H1 (cell line): ENCODE measurements at regions not wholly inside any gene's neighbourhood (a gene's known extent, or its start where the extent isn't known, plus 50 kb on each side); places are given as distances from the start of the nearest gene placed in this dataset.

Experiments used
- CTCF ChIA-PET: fragments of 300-600 bp; sonication (Branson Sonifier 250); formaldehyde crosslinking; loops from one replicate; lab custom pipeline; 2021; ENCODE audit not compliant: partially characterized antibody; lab: Charles Lee
- POLR2A ChIA-PET: fragments of 300-600 bp; sonication (Branson Sonifier 250); formaldehyde crosslinking; loops from one replicate; lab custom pipeline; 2021; ENCODE audit warnings: inconsistent platforms; ENCODE audit not compliant: partially characterized antibody; lab: Charles Lee
- DNase-seq, 2 experiments: peaks; one replicate each; pipeline versions ENCODE4 v3.0.0 to v3.0.0-alpha.2; 2010 to 2022; ENCODE audit warnings: low spot score in 2 of 2, low read depth in 1 of 2, mixed read lengths in 1 of 2
- FAIRE-seq: peaks from 2 replicates; lab custom pipeline; 2011; peaks lifted over from hg19 to GRCh38; lab: Jason Lieb, UNC
- H2AFZ ChIP-seq: 2 replicates; pipeline ENCODE4 v1.8.1; 2012; ENCODE audit warnings: low read length, inconsistent platforms
- H2AK5ac ChIP-seq: 2 replicates; pipeline ENCODE4 v1.6.1; 2013; ENCODE audit warnings: low read depth, low read length
- H2BK120ac ChIP-seq: replicated peaks from 2 replicates; pipeline ENCODE3; 2013; ENCODE audit warnings: low read depth, low read length, inconsistent platforms
- H2BK12ac ChIP-seq: 2 replicates; pipeline ENCODE4 v1.6.1; 2013; ENCODE audit warnings: low read depth, low read length
- H2BK15ac ChIP-seq: 2 replicates; pipeline ENCODE4 v1.6.1; 2013; ENCODE audit warnings: low read length
- H2BK20ac ChIP-seq: 2 replicates; pipeline ENCODE4 v1.6.1; 2013; ENCODE audit warnings: low read length
- H2BK5ac ChIP-seq: 2 replicates; pipeline ENCODE4 v1.6.1; 2013; ENCODE audit warnings: low read depth, low read length
- H3K14ac ChIP-seq: 2 replicates; pipeline ENCODE4 v1.6.1; 2013; ENCODE audit warnings: inconsistent platforms; ENCODE audit not compliant: insufficient read length
- H3K18ac ChIP-seq: 2 replicates; pipeline ENCODE4 v1.6.1; 2013; ENCODE audit warnings: low read length; ENCODE audit errors: extremely low read depth
- H3K23ac ChIP-seq: 2 replicates; pipeline ENCODE4 v1.6.1; 2013; ENCODE audit warnings: inconsistent platforms; ENCODE audit not compliant: insufficient read length
- H3K23me2 ChIP-seq: 2 replicates; pipeline ENCODE4 v1.6.1; 2013; ENCODE audit warnings: low read depth, low read length
- H3K27ac ChIP-seq: 2 replicates; pipeline ENCODE4 v1.6.1; 2011; ENCODE audit warnings: low read depth, low read length, inconsistent platforms
- H3K27me3 ChIP-seq, 4 experiments: replicated peaks in 1 of 4; 1 replicate in 1 of 4; 2 replicates in 3 of 4; pipeline versions ENCODE4 v1.6.1 to v1.8.1; 2011 to 2013; ENCODE audit warnings: low read length in 3 of 4, mild to moderate bottlenecking in 3 of 4, inconsistent platforms in 2 of 4, mixed read lengths in 2 of 4, moderate library complexity in 1 of 4; ENCODE audit not compliant: control insufficient read depth in 3 of 4, insufficient read depth in 3 of 4; ENCODE audit errors: extremely low read depth in 1 of 4
- H3K36me3 ChIP-seq, 4 experiments: 2 replicates each; pipeline versions ENCODE4 v1.6.1 to v1.8.1; 2011 to 2013; ENCODE audit warnings: mild to moderate bottlenecking in 4 of 4, low read length in 3 of 4, moderate library complexity in 2 of 4, control low read depth in 1 of 4, inconsistent platforms in 1 of 4; ENCODE audit not compliant: insufficient read depth in 4 of 4, control insufficient read depth in 2 of 4
- H3K4ac ChIP-seq: replicated peaks from 2 replicates; pipeline ENCODE3; 2013; ENCODE audit warnings: low read length, low read depth, mixed read lengths, inconsistent platforms; ENCODE audit not compliant: insufficient read length
- H3K4me1 ChIP-seq, 4 experiments: replicated peaks in 1 of 4; 1 replicate in 1 of 4; 2 replicates in 3 of 4; pipeline versions ENCODE4 v1.6.1 to v1.8.1; 2011 to 2013; ENCODE audit warnings: low read length in 3 of 4, inconsistent platforms in 2 of 4, mixed read lengths in 1 of 4; ENCODE audit not compliant: insufficient read depth in 4 of 4, control insufficient read depth in 3 of 4
- H3K4me2 ChIP-seq, 2 experiments: 2 replicates each; pipeline versions ENCODE4 v1.6.1 to v1.8.1; 2011 to 2013; ENCODE audit warnings: low read depth in 2 of 2, low read length in 2 of 2, control low read depth in 1 of 2, inconsistent platforms in 1 of 2, mild to moderate bottlenecking in 1 of 2; ENCODE audit not compliant: insufficient read depth in 1 of 2
- H3K4me3 ChIP-seq, 4 experiments: fragments of 200-600, 300-600 bp in 1 of 4; sonication (generic), shearing (Covaris generic), sonication (Bioruptor Twin) in 1 of 4; 2 replicates each; pipeline versions ENCODE4 v1.5.1 to v1.8.1; 2011 to 2016; ENCODE audit warnings: low read length in 4 of 4, low read depth in 3 of 4, control low read depth in 2 of 4, inconsistent platforms in 2 of 4, mild to moderate bottlenecking in 2 of 4, mixed read lengths in 1 of 4, moderate library complexity in 1 of 4; ENCODE audit not compliant: insufficient read depth in 2 of 4; ENCODE audit errors: extremely low read depth in 1 of 4
- H3K56ac ChIP-seq: replicated peaks from 2 replicates; pipeline ENCODE3; 2013; ENCODE audit warnings: low read depth, mild to moderate bottlenecking, mixed read lengths, low read length, inconsistent platforms; ENCODE audit not compliant: insufficient read length
- H3K79me1 ChIP-seq: 2 replicates; pipeline ENCODE4 v1.6.1; 2013; ENCODE audit warnings: low read depth, low read length, control low read depth
- H3K79me2 ChIP-seq, 2 experiments: 2 replicates each; pipeline versions ENCODE4 v1.6.1 to v1.8.1; 2012 to 2013; ENCODE audit warnings: low read length in 2 of 2, mild to moderate bottlenecking in 2 of 2, inconsistent platforms in 1 of 2; ENCODE audit not compliant: insufficient read depth in 2 of 2, control insufficient read depth in 1 of 2
- H3K9ac ChIP-seq, 4 experiments: replicated peaks in 1 of 4; 1 replicate in 1 of 4; 2 replicates in 3 of 4; pipeline versions ENCODE4 v1.6.1 to v1.8.1; 2011 to 2013; ENCODE audit warnings: low read depth in 3 of 4, low read length in 3 of 4, control low read depth in 2 of 4, mild to moderate bottlenecking in 2 of 4, moderate library complexity in 2 of 4, inconsistent platforms in 1 of 4; ENCODE audit errors: extremely low read depth in 1 of 4
- H3K9me3 ChIP-seq, 2 experiments: 2 replicates each; pipeline versions ENCODE4 v1.6.1 to v1.8.1; 2012 to 2013; ENCODE audit warnings: mild to moderate bottlenecking in 2 of 2, moderate library complexity in 2 of 2, control low read depth in 1 of 2, inconsistent platforms in 1 of 2, low read depth in 1 of 2, low read length in 1 of 2, mixed read lengths in 1 of 2; ENCODE audit not compliant: insufficient read depth in 2 of 2
- H4K20me1 ChIP-seq, 2 experiments: replicated peaks in 1 of 2; 2 replicates each; pipeline versions ENCODE3 to v1.8.1; 2011 to 2013; ENCODE audit warnings: inconsistent platforms in 2 of 2, low read length in 2 of 2, mild to moderate bottlenecking in 1 of 2; ENCODE audit not compliant: insufficient read depth in 2 of 2, control insufficient read depth in 1 of 2
- H4K5ac ChIP-seq: 2 replicates; pipeline ENCODE4 v1.6.1; 2013; ENCODE audit warnings: low read length, low read depth, mixed read lengths, inconsistent platforms; ENCODE audit not compliant: insufficient read length
- H4K8ac ChIP-seq: 2 replicates; pipeline ENCODE4 v1.8.0; 2013; ENCODE audit warnings: mild to moderate bottlenecking, moderate library complexity, low read length, inconsistent platforms; ENCODE audit not compliant: insufficient read depth; ENCODE audit errors: extremely low read depth
- H4K91ac ChIP-seq: replicated peaks from 2 replicates; pipeline ENCODE3; 2013; ENCODE audit warnings: low read length, mixed read lengths, inconsistent platforms; ENCODE audit not compliant: insufficient read length
- BACH1 ChIP-seq: IDR thresholded peaks from 2 replicates; pipeline ENCODE4 v1.6.1; 2012; ENCODE audit warnings: low read length, improper control_type of control experiment
- CBX5 ChIP-seq: fragments of 300-800, 300-1000 bp; sonication (generic); IDR thresholded peaks from 2 replicates; pipeline ENCODE4 v1.7.1; 2016; ENCODE audit warnings: antibody characterized with exemption, low read length, low read depth
- KDM1A ChIP-seq: fragments of 200-600, 300-600 bp; sonication (generic); IDR thresholded peaks from 2 replicates; pipeline ENCODE4 v1.7.1; 2016; ENCODE audit warnings: mild to moderate bottlenecking, low read length, borderline replicate concordance
- KDM5A ChIP-seq: fragments of 200-600 bp; IDR thresholded peaks from 2 replicates; pipeline ENCODE4 v1.7.1; 2012; ENCODE audit warnings: mild to moderate bottlenecking, low read length, inconsistent platforms, mixed read lengths
- RFX5 ChIP-seq: IDR thresholded peaks from 2 replicates; pipeline ENCODE4 v1.6.1; 2011; ENCODE audit warnings: low read depth, low read length, improper control_type of control experiment, borderline replicate concordance
- RNF2 ChIP-seq: fragments of 200-900, 300-1000 bp; sonication (generic); IDR thresholded peaks from 2 replicates; pipeline ENCODE4 v1.7.1; 2016; ENCODE audit warnings: borderline replicate concordance, low read depth, mild to moderate bottlenecking, antibody characterized with exemption, low read length; ENCODE audit not compliant: poor library complexity, severe bottlenecking; ENCODE audit errors: missing control alignments
- SP1 ChIP-seq: IDR thresholded peaks from 2 replicates; pipeline ENCODE4 v1.6.1; 2011; ENCODE audit warnings: low read depth, low read length
- TAF1 ChIP-seq: IDR thresholded peaks from 2 replicates; pipeline ENCODE4 v1.6.1; 2011; ENCODE audit warnings: mild to moderate bottlenecking, low read depth, low read length
- TAF7 ChIP-seq: optimal IDR thresholded peaks from 2 replicates; pipeline ENCODE3; 2011; ENCODE audit warnings: low read depth, mild to moderate bottlenecking, inconsistent platforms, low read length, moderate library complexity, borderline replicate concordance
- TCF12 ChIP-seq: IDR thresholded peaks from 2 replicates; pipeline ENCODE4 v1.6.1; 2011; ENCODE audit warnings: low read depth, mild to moderate bottlenecking, low read length
- TEAD4 ChIP-seq: IDR thresholded peaks from 2 replicates; pipeline ENCODE4 v1.6.1; 2012; ENCODE audit warnings: low read depth, low read length, inconsistent platforms, mixed read lengths
- WGBS, 2 experiments: shearing (Covaris generic) in 1 of 2; methylation state at CpG; one replicate each; pipeline versions ENCODE4 v1.1.6 to v1.1.7; 2013 to 2015; ENCODE audit warnings: low lambda C conversion rate in 2 of 2, mixed read lengths in 2 of 2, inconsistent platforms in 1 of 2, low coverage in 1 of 2, missing lambda C conversion rate in 1 of 2; ENCODE audit not compliant: insufficient replicate concordance in 2 of 2, insufficient coverage in 1 of 2, insufficient read length in 1 of 2; ENCODE audit errors: extremely low coverage in 1 of 2, missing lambda C conversion rate in 1 of 2; 5-methylcytosine and 5-hydroxymethylcytosine counted together
- TF ChIP-seq, protein P1 (sequence below), 3 experiments: IDR thresholded peaks; 1 replicate in 2 of 3; 2 replicates in 1 of 3; pipeline versions ENCODE4 v1.5.1 to v1.6.1; 2011; ENCODE audit warnings: low read length in 3 of 3, mild to moderate bottlenecking in 3 of 3, inconsistent platforms in 2 of 3, low read depth in 1 of 3, moderate library complexity in 1 of 3; ENCODE audit not compliant: insufficient read depth in 1 of 3; ENCODE audit errors: control extremely low read depth in 1 of 3

DNA sequence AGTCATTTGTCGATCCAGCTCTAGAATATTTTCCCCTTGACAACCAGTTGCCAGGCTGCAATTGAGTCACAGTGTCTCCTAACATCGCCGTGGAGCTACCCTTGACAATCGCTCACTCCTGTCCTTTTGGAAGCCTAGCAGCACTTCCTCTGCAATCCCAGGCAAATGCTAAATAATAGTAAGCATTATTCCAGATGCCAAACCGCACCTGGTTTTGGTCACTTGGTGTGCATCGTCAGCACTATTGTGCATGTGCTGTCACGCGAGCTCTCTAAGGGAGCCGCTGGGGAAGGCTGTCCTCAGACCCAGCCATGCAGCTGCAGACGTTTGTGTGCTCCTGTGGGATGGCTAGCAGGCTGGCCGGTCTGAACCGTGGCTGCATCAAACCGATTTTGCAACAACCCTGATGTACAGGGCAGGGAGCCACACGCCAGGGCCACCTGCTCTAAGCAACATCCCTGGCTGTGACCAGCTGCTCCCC, 549.5 kb upstream of the ID2 start:
- Histone ChIP-seq H2BK120ac (no peak overlapping the region), H3K79me1 (no peaks in the 10 kb centered on the region), H2BK15ac (no peak overlapping the region), H3K9me3 (no peaks in the 10 kb centered on the region), H3K36me3 (no peaks in the 10 kb centered on the region; a peak in 1 of 8 replicates), H4K91ac (no peak overlapping the region), H3K4me3 (no peak overlapping the region), H2BK20ac (peak overlapping the region; percentile 40; the same call in 1 of the 2 replicates), H2BK12ac (no peak overlapping the region), H4K20me1 (no peaks in the 10 kb centered on the region), H2AFZ (0 out of 2 replicates have a peak overlapping the region, but pooled peaks have one; percentile 70), H3K56ac (no peak overlapping the region), H4K8ac (no peak overlapping the region), H4K5ac (no peak overlapping the region), H3K4me1 (no peaks in the 10 kb centered on the region), H3K9ac (no peak overlapping the region), H3K14ac (no peak overlapping the region), H2AK5ac (no peak overlapping the region), H3K23me2 (no peaks in the 10 kb centered on the region), H2BK5ac (no peak overlapping the region), H3K4ac (no peak overlapping the region), H3K23ac (no peak overlapping the region), H3K27me3 (no peaks in the 10 kb centered on the region), H3K27ac (no peak overlapping the region), H3K18ac (no peak overlapping the region), H3K79me2 (no peaks in the 10 kb centered on the region), H3K4me2 (no peak overlapping the region)
- DNase-seq (no peak), FAIRE-seq (no peak)
- WGBS, 2 experiments: 97% methylated on average over 14 of the region's 14 CpGs; no CpG with 5 or more reads in 1 of the 2 experiments
- CTCF ChIA-PET: interaction anchor here (1.0 to 2.1 kb wide), 4 partner anchors 14 to 525 kb away, joined by 3 to 9 read pairs (median 4); no protein-coding TSS in a partner anchor
- POLR2A ChIA-PET: no interaction called here
- no peak for TF ChIP-seq RFX5
- no peak for TF ChIP-seq KDM1A
- TF ChIP-seq SP1: no peak
- no peak for TF ChIP-seq TCF12
- TF ChIP-seq, protein P1, sequence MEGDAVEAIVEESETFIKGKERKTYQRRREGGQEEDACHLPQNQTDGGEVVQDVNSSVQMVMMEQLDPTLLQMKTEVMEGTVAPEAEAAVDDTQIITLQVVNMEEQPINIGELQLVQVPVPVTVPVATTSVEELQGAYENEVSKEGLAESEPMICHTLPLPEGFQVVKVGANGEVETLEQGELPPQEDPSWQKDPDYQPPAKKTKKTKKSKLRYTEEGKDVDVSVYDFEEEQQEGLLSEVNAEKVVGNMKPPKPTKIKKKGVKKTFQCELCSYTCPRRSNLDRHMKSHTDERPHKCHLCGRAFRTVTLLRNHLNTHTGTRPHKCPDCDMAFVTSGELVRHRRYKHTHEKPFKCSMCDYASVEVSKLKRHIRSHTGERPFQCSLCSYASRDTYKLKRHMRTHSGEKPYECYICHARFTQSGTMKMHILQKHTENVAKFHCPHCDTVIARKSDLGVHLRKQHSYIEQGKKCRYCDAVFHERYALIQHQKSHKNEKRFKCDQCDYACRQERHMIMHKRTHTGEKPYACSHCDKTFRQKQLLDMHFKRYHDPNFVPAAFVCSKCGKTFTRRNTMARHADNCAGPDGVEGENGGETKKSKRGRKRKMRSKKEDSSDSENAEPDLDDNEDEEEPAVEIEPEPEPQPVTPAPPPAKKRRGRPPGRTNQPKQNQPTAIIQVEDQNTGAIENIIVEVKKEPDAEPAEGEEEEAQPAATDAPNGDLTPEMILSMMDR (IDR thresholded peaks at IDR 0.05; ENCODE audit: control extremely low read depth in 1 of 3, insufficient read depth in 1 of 3, low read depth in 1 of 3, low read length in 3 of 3): no peak
- TF ChIP-seq CBX5: no peak
- TF ChIP-seq TAF7: no peak
- no peak for TF ChIP-seq BACH1
- no peak for TF ChIP-seq TAF1
- no peak for TF ChIP-seq RNF2
- TF ChIP-seq TEAD4: no peak
- no peak for TF ChIP-seq KDM5A
